ENCODE measurements at regions not wholly inside any gene's neighbourhood (a gene's known extent, or its start where the extent isn't known, plus 50 kb on each side); places are given as distances from the start of the nearest gene placed in this dataset.
"Not testable (repeated sequence)": the region's sequence is repeated elsewhere in the genome, so short reads cannot be mapped to it uniquely, and the experiment has no call there.

GRCh38 chr3:181609030-181609767, 102.5 kb upstream of the SOX2 start:
- no peak for DNase-seq (ENCODE audit: low spot score)

GRCh38 chr3:181604267-181604666, 107.5 kb upstream of the SOX2 start:
- DNase-seq (ENCODE audit: low spot score), result no peak

- no peak for DNase-seq (ENCODE audit: low spot score)
Measured at GRCh38 chr3:181596126-181596525, 115.6 kb upstream of the SOX2 start.

- DNase-seq (ENCODE audit: low spot score), result not testable (repeated sequence)
Measured at GRCh38 chr3:181590939-181591338, 120.8 kb upstream of the SOX2 start.

GRCh38 chr3:181582619-181583018, 129.1 kb upstream of the SOX2 start:
- no peak for DNase-seq (ENCODE audit: low spot score)

- DNase-seq (ENCODE audit: low spot score), result no peak
Measured at GRCh38 chr3:181581656-181582055, 130.1 kb upstream of the SOX2 start.

- no peak for DNase-seq (ENCODE audit: low spot score)
Measured at GRCh38 chr3:181578743-181579142, 133.0 kb upstream of the SOX2 start.

GRCh38 chr3:181572432-181572831, 139.3 kb upstream of the SOX2 start:
- DNase-seq (ENCODE audit: low spot score), result no peak

- no peak for DNase-seq (ENCODE audit: low spot score)
Measured at GRCh38 chr3:181570472-181570871, 141.3 kb upstream of the SOX2 start.

- DNase-seq (ENCODE audit: low spot score), result no peak
Measured at GRCh38 chr3:181569356-181569940, 142.3 kb upstream of the SOX2 start.

- DNase-seq (ENCODE audit: low spot score), result no peak
Measured at GRCh38 chr3:181568693-181569092, 143.0 kb upstream of the SOX2 start.

- no peak for DNase-seq (ENCODE audit: low spot score)
Measured at GRCh38 chr3:181568248-181568647, 143.5 kb upstream of the SOX2 start.

- DNase-seq (ENCODE audit: low spot score), result no peak
Measured at GRCh38 chr3:181567311-181568075, 144.2 kb upstream of the SOX2 start.

- no peak for DNase-seq (ENCODE audit: low spot score)
Measured at GRCh38 chr3:181565416-181565815, 146.3 kb upstream of the SOX2 start.

- DNase-seq (ENCODE audit: low spot score), result no peak
Measured at GRCh38 chr3:181564222-181564621, 147.5 kb upstream of the SOX2 start.

GRCh38 chr3:181561139-181562031, 150.3 kb upstream of the SOX2 start:
- DNase-seq (ENCODE audit: low spot score), result no peak

GRCh38 chr3:181558870-181559269, 152.9 kb upstream of the SOX2 start:
- DNase-seq (ENCODE audit: low spot score), result no peak

- no peak for DNase-seq (ENCODE audit: low spot score)
Measured at GRCh38 chr3:181555681-181556080, 156.0 kb upstream of the SOX2 start.

GRCh38 chr3:181554233-181554765, 157.4 kb upstream of the SOX2 start:
- DNase-seq (ENCODE audit: low spot score), result no peak

- no peak for DNase-seq (ENCODE audit: low spot score)
Measured at GRCh38 chr3:181549266-181549665, 162.5 kb upstream of the SOX2 start.

- DNase-seq (ENCODE audit: low spot score), result no peak
Measured at GRCh38 chr3:181541414-181541813, 170.3 kb upstream of the SOX2 start.

- DNase-seq (ENCODE audit: low spot score), result no peak
Measured at GRCh38 chr3:181534781-181535221, 176.9 kb upstream of the SOX2 start.

All from GM03348 (cell line).